HCT116 (cell line): ENCODE measurements at regions not wholly inside any gene's neighbourhood (a gene's known extent, or its start where the extent isn't known, plus 50 kb on each side); places are given as distances from the start of the nearest gene placed in this dataset.

Source experiments
- ATAC-seq: fragments of 200-7000 bp; cut with Tn5 transposase; 2 replicates; pipeline ENCODE4 v1.9.1; 2020; ENCODE audit warnings: mild to moderate bottlenecking, moderate library complexity
- BruUV-seq: library from RNA; stranded (reverse); fragments of 400-500 nt; replicated peaks from 2 replicates; lab custom pipeline; 2021; lab: Mats Ljungman, UMichigan
- CTCF ChIA-PET: fragments of 300-600 bp; sonication (Branson Sonifier 250); formaldehyde crosslinking; loops from one replicate; lab custom pipeline; 2021; ENCODE audit warnings: antibody characterized with exemption; lab: Charles Lee
- POLR2A ChIA-PET: fragments of 300-600, 350-600 bp; sonication (Branson Sonifier 250); formaldehyde crosslinking; loops from one replicate; lab custom pipeline; 2021; ENCODE audit warnings: antibody characterized with exemption; lab: Charles Lee
- RAD21 ChIA-PET, 2 experiments: fragments of 300-600 bp; sonication (Branson Sonifier 250); formaldehyde crosslinking; loops; one replicate each; lab custom pipeline; 2023; ENCODE audit warnings: low total read pairs in 2 of 2; ENCODE audit not compliant: uncharacterized antibody in 2 of 2, unreplicated experiment in 2 of 2, low non-redundant PET in 1 of 2; lab: Charles Lee
- DNase-seq: peaks from one replicate; pipeline ENCODE4 v3.0.0-alpha.2; 2010; ENCODE audit warnings: low read depth, low spot score
- H2AFZ ChIP-seq: fragments of 200-600 bp; shearing (Covaris generic), sonication (generic); 2 replicates; pipeline ENCODE4 v1.6.1; 2017; ENCODE audit warnings: low read depth, mixed run types, mixed read lengths, antibody characterized with exemption, low read length; ENCODE audit not compliant: poor library complexity, severe bottlenecking
- H3K27ac ChIP-seq: 2 replicates; pipeline ENCODE4 v1.5.1; 2012; ENCODE audit warnings: low read depth, low read length
- H3K27me3 ChIP-seq: fragments of 200-600 bp; sonication (generic); 2 replicates; pipeline ENCODE4 v1.6.1; 2016; ENCODE audit warnings: mixed run types, low read length, mixed read lengths; ENCODE audit not compliant: insufficient read depth
- H3K36me3 ChIP-seq, 2 experiments: fragments of 200-500 bp in 1 of 2; fragments of 200-600 bp in 1 of 2; sonication (Bioruptor generic) in 1 of 2; sonication (generic) in 1 of 2; 2 replicates each; pipeline versions ENCODE4 v1.5.1 to v1.6.1; 2014 to 2016; ENCODE audit warnings: low read length in 2 of 2, inconsistent platforms in 1 of 2, mixed read lengths in 1 of 2, mixed run types in 1 of 2; ENCODE audit not compliant: insufficient read depth in 2 of 2, control insufficient read depth in 1 of 2
- H3K4me1 ChIP-seq, 2 experiments: fragments of 200-600 bp in 1 of 2; sonication (generic) in 1 of 2; 2 replicates each; pipeline versions ENCODE4 v1.5.1 to v1.6.1; 2012 to 2017; ENCODE audit warnings: low read length in 2 of 2, inconsistent platforms in 1 of 2, mild to moderate bottlenecking in 1 of 2, mixed read lengths in 1 of 2, mixed run types in 1 of 2, moderate library complexity in 1 of 2; ENCODE audit not compliant: insufficient read depth in 2 of 2, control insufficient read depth in 1 of 2
- H3K4me2 ChIP-seq: fragments of 200-600 bp; sonication (generic); 2 replicates; pipeline ENCODE4 v1.6.1; 2017; ENCODE audit warnings: mixed run types, low read length, mixed read lengths
- H3K4me3 ChIP-seq, 2 experiments: fragments of 200-600 bp in 1 of 2; sonication (generic) in 1 of 2; replicated peaks in 1 of 2; 2 replicates each; pipeline ENCODE4 v1.5.1; 2011 to 2016; ENCODE audit warnings: low read length in 2 of 2, control low read depth in 1 of 2, low read depth in 1 of 2, mild to moderate bottlenecking in 1 of 2, mixed read lengths in 1 of 2, mixed run types in 1 of 2
- H3K79me2 ChIP-seq: fragments of 200-600 bp; sonication (generic); 2 replicates; pipeline ENCODE4 v1.6.1; 2017; ENCODE audit warnings: mild to moderate bottlenecking, mixed run types, low read length, moderate library complexity, mixed read lengths; ENCODE audit not compliant: insufficient read depth
- H3K9ac ChIP-seq: fragments of 200-600 bp; sonication (generic); 2 replicates; pipeline ENCODE4 v1.6.1; 2016; ENCODE audit warnings: low read length, mixed read lengths
- H3K9me2 ChIP-seq: fragments of 200-600 bp; sonication (generic), shearing (Covaris generic); 2 replicates; pipeline ENCODE4 v1.6.1; 2017; ENCODE audit warnings: mixed run types, mild to moderate bottlenecking, moderate library complexity; ENCODE audit not compliant: insufficient read depth
- H3K9me3 ChIP-seq, 2 experiments: fragments of 200-500 bp in 1 of 2; fragments of 200-600 bp in 1 of 2; sonication (Bioruptor generic) in 1 of 2; sonication (generic) in 1 of 2; 2 replicates each; pipeline ENCODE4 v1.6.1; 2014 to 2017; ENCODE audit warnings: low read length in 2 of 2, mixed read lengths in 2 of 2, inconsistent platforms in 1 of 2, low read depth in 1 of 2, mild to moderate bottlenecking in 1 of 2, mixed run types in 1 of 2, moderate library complexity in 1 of 2; ENCODE audit not compliant: control insufficient read depth in 1 of 2, insufficient read depth in 1 of 2
- H4K20me1 ChIP-seq: fragments of 200-600 bp; sonication (generic), shearing (Covaris generic); 2 replicates; pipeline ENCODE4 v1.6.1; 2017; ENCODE audit warnings: mixed run types, mild to moderate bottlenecking, moderate library complexity; ENCODE audit not compliant: insufficient read depth
- ATF3 ChIP-seq: IDR thresholded peaks from 2 replicates; pipeline ENCODE4 v1.6.1; 2012
- CBX3 ChIP-seq: IDR thresholded peaks from 2 replicates; pipeline ENCODE4 v1.6.1; 2012; ENCODE audit warnings: low read depth
- CTCF ChIP-seq, 3 experiments: fragments of 200-600 bp in 1 of 3; sonication (generic) in 1 of 3; IDR thresholded peaks in 2 of 3; conservative IDR thresholded peaks in 1 of 3; 2 replicates each; pipeline ENCODE4 v1.5.1; 2012 to 2017; ENCODE audit warnings: low read depth in 2 of 3, low read length in 2 of 3, antibody characterized with exemption in 1 of 3, borderline replicate concordance in 1 of 3, control low read depth in 1 of 3, mild to moderate bottlenecking in 1 of 3, mixed read lengths in 1 of 3, mixed run types in 1 of 3, moderate library complexity in 1 of 3; ENCODE audit not compliant: insufficient read depth in 1 of 3
- EZH2phosphoT487 ChIP-seq: fragments of 200-600 bp; IDR thresholded peaks from 2 replicates; pipeline ENCODE4 v1.6.1; 2018; ENCODE audit warnings: antibody characterized with exemption, borderline replicate concordance
- JUND ChIP-seq: IDR thresholded peaks from 2 replicates; pipeline ENCODE4 v1.6.1; 2012
- POLR2A ChIP-seq: IDR thresholded peaks from 2 replicates; pipeline ENCODE4 v1.7.0; 2011; ENCODE audit warnings: borderline replicate concordance; ENCODE audit not compliant: insufficient read depth, insufficient read length; ENCODE audit errors: extremely low read depth
- SP1 ChIP-seq: IDR thresholded peaks from 2 replicates; pipeline ENCODE4 v1.6.1; 2012; ENCODE audit warnings: low read depth
- SRF ChIP-seq: IDR thresholded peaks from 2 replicates; pipeline ENCODE4 v1.6.1; 2012; ENCODE audit warnings: low read depth
- TCF7L2 ChIP-seq: IDR thresholded peaks from 2 replicates; pipeline ENCODE4 v1.7.0; 2011; ENCODE audit warnings: borderline replicate concordance, inconsistent platforms; ENCODE audit not compliant: insufficient read depth, insufficient read length; ENCODE audit errors: extremely low read depth
- ZBTB33 ChIP-seq: IDR thresholded peaks from 2 replicates; pipeline ENCODE4 v1.6.1; 2011; ENCODE audit warnings: mild to moderate bottlenecking, low read length, moderate library complexity; ENCODE audit not compliant: insufficient replicate concordance; ENCODE audit errors: extremely low read depth
- intact Hi-C: fragments of 100-400 bp; cut with micrococcal nuclease; formaldehyde crosslinking; loops from 2 replicates; pipeline ENCODE4 v1.10.0; 2022

GRCh38 chr11:33616552-33616951, 84.1 kb downstream of the C11orf91 start:
- ChIA-PET POLR2A (no interaction called here), RAD21 (no interaction called here), CTCF (no interaction called here)
- no peak for TF ChIP-seq EZH2phosphoT487
- TF ChIP-seq JUND = no peak
- no peak for TF ChIP-seq POLR2A
- TF ChIP-seq ATF3 = no peak
- no peak for TF ChIP-seq CBX3
- TF ChIP-seq CTCF (IDR thresholded peaks at IDR 0.05 in 2 of 3, conservative IDR thresholded peaks at IDR 0.05 in 1 of 3; ENCODE audit: borderline replicate concordance in 1 of 3, insufficient read depth in 1 of 3, low read depth in 2 of 3, low read length in 2 of 3) = no peak
- TF ChIP-seq TCF7L2 = no peak
- no peak for TF ChIP-seq SRF
- no peak for TF ChIP-seq ZBTB33
- no peak for TF ChIP-seq SP1
- intact Hi-C loops = no loop called here
- H3K4me3 ChIP-seq = no peak overlapping the region
- H3K36me3 ChIP-seq = no peaks in the 10 kb centered on the region
- no peak overlapping the region for H2AFZ ChIP-seq
- H4K20me1 ChIP-seq = no peaks in the 10 kb centered on the region
- H3K27ac ChIP-seq = no peak overlapping the region
- no peak overlapping the region for H3K4me2 ChIP-seq
- BruUV-seq = no TSS peak
- H3K9me2 ChIP-seq = no peaks in the 10 kb centered on the region
- no peak overlapping the region for H3K9ac ChIP-seq
- ATAC-seq (no peak), DNase-seq (no peak)
- no peaks in the 10 kb centered on the region for H3K4me1 ChIP-seq
- H3K9me3 ChIP-seq = no peaks in the 10 kb centered on the region
- no peaks in the 10 kb centered on the region for H3K79me2 ChIP-seq
- H3K27me3 ChIP-seq = no peaks in the 10 kb centered on the region
